GM12892 (cell line): ENCODE measurements at regions not wholly inside any gene's neighbourhood (a gene's known extent, or its start where the extent isn't known, plus 50 kb on each side); places are given as distances from the start of the nearest gene placed in this dataset.
"Not testable (repeated sequence)": the region's sequence is repeated elsewhere in the genome, so short reads cannot be mapped to it uniquely, and the experiment has no call there.

Experiments used
- DNase-seq: peaks from one replicate; pipeline ENCODE4 v3.0.0; 2011; ENCODE audit not compliant: insufficient read length
- FAIRE-seq: peaks from 2 replicates; lab custom pipeline; 2011; peaks lifted over from hg19 to GRCh38; lab: Jason Lieb, UNC
- POLR2A ChIP-seq: IDR thresholded peaks from 2 replicates; pipeline ENCODE4 v1.6.1; 2011; ENCODE audit warnings: low read depth, low read length, control low read depth
- POLR2AphosphoS5 ChIP-seq: IDR thresholded peaks from 2 replicates; pipeline ENCODE4 v1.6.1; 2011; ENCODE audit warnings: low read depth, low read length, control low read depth
- TAF1 ChIP-seq: IDR thresholded peaks from 2 replicates; pipeline ENCODE4 v1.6.1; 2011; ENCODE audit warnings: low read depth, mild to moderate bottlenecking, control low read depth, low read length, borderline replicate concordance

GRCh38 chrX:96182366-96182765 lies 502.3 kb upstream of the DIAPH2 start:
- TF ChIP-seq TAF1 (no peak), POLR2A (no peak)
- DNase-seq (no peak), FAIRE-seq (no peak)

- DNase-seq (no peak), FAIRE-seq (no peak)
- no peak for TF ChIP-seq POLR2AphosphoS5
Measured at GRCh38 chrX:96183391-96183790, 501.3 kb upstream of the DIAPH2 start.

- FAIRE-seq: no peak
- no peak for DNase-seq
- no peak for TF ChIP-seq TAF1
- TF ChIP-seq POLR2AphosphoS5: no peak
- no peak for TF ChIP-seq POLR2A
Measured at GRCh38 chrX:96183843-96184242, 500.8 kb upstream of the DIAPH2 start.

GRCh38 chrX:96204928-96205327 lies 479.7 kb upstream of the DIAPH2 start:
- FAIRE-seq (no peak), DNase-seq (no peak)
- TF ChIP-seq POLR2A (no peak), TAF1 (no peak), POLR2AphosphoS5 (no peak)

- TF ChIP-seq POLR2A (no peak), POLR2AphosphoS5 (no peak), TAF1 (no peak)
- no peak for DNase-seq
- FAIRE-seq: no peak
Measured at GRCh38 chrX:96211953-96212352, 472.7 kb upstream of the DIAPH2 start.

- not testable (repeated sequence) for FAIRE-seq, DNase-seq
Measured at GRCh38 chrX:96214681-96215080, 470.0 kb upstream of the DIAPH2 start.

GRCh38 chrX:96224279-96224678 lies 460.4 kb upstream of the DIAPH2 start:
- FAIRE-seq: no peak
- TF ChIP-seq POLR2AphosphoS5: no peak
- TF ChIP-seq TAF1: no peak
- TF ChIP-seq POLR2A: no peak
- DNase-seq: no peak

GRCh38 chrX:96244955-96245354 lies 439.7 kb upstream of the DIAPH2 start:
- FAIRE-seq (no peak), DNase-seq (no peak)
- TF ChIP-seq POLR2AphosphoS5 (no peak), POLR2A (no peak), TAF1 (no peak)

GRCh38 chrX:96246436-96246835 lies 438.2 kb upstream of the DIAPH2 start:
- no peak for DNase-seq
- no peak for FAIRE-seq
- TF ChIP-seq TAF1: no peak
